Motor neuron (in vitro differentiated cells): ENCODE measurements at regions not wholly inside any gene's neighbourhood (a gene's known extent, or its start where the extent isn't known, plus 50 kb on each side); places are given as distances from the start of the nearest gene placed in this dataset.
"Not testable (repeated sequence)": the region's sequence is repeated elsewhere in the genome, so short reads cannot be mapped to it uniquely, and the experiment has no call there.

ENCODE experiments used
- ATAC-seq, 8 experiments: fragments of 200-7000 bp; cut with Tn5 transposase; replicated peaks in 6 of 8; 2 replicates each; pipeline ENCODE4 v1.8.0; 2021; ENCODE audit warnings: mild to moderate bottlenecking in 8 of 8, moderate library complexity in 8 of 8
- H3K27ac ChIP-seq, 2 donors: fragments of 250-450 bp; sonication (Bioruptor Pico); 2 replicates each; pipeline ENCODE4 v1.9.0; 2021; ENCODE audit warnings: antibody characterized with exemption in 2 of 2, mild to moderate bottlenecking in 2 of 2, moderate library complexity in 1 of 2
- H3K4me1 ChIP-seq, 2 donors: fragments of 250-450 bp; sonication (Bioruptor Pico); replicated peaks in 1 of 2; 2 replicates each; pipeline ENCODE4 v1.6.1; 2021; ENCODE audit warnings: antibody characterized with exemption in 2 of 2, mild to moderate bottlenecking in 2 of 2, moderate library complexity in 1 of 2
- H3K4me3 ChIP-seq, 5 donors: fragments of 250-450 bp; sonication (Bioruptor Pico); 2 replicates each; pipeline ENCODE4 v1.9.0; 2021; ENCODE audit warnings: antibody characterized with exemption in 5 of 5, mild to moderate bottlenecking in 5 of 5, moderate library complexity in 4 of 5
- WGBS, 10 experiments: fragments of 450-650 bp; shearing (Covaris generic); methylation state at CpG; one replicate each; pipeline ENCODE4 v1.0.0; 2022; 5-methylcytosine and 5-hydroxymethylcytosine counted together
- in situ Hi-C, 9 experiments: fragments of 400-800 bp; cut with MboI; loops; one replicate each; pipeline ENCODE4 v1.15.0; 2021; ENCODE audit warnings: low sequenced_read_pairs in 9 of 9, low pct_unique_long_range_greater_than_20kb in 2 of 9; ENCODE audit not compliant: unreplicated experiment in 9 of 9

DNA sequence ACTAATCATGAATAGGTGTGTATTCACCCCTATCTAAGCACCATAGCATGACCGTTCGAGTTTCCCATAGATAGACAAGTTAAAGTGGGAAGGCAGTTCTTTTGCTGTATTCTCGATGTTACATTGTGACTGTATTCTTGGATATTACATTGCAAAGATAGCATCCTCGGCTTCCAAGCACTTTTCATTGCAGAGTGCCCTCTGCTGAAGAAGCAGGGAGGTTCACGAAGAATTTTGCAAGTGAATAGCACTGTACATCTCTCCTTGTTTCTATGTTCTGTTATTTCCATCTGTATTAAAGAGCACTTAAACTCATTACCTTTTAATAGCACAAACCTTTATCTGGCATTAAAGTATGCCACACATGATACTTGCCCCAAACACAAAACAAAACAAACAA is 426.7 kb upstream of the ARX start:
- ATAC-seq, result peak in 2 of 8 experiments; percentile 33 to 44
- Histone ChIP-seq H3K27ac (no peak overlapping the region), H3K4me1 (no peaks in the 10 kb centered on the region), H3K4me3 (no peak overlapping the region)
- 0 to 75% (median 31%) methylated on average over 1 to 5 of the region's 5 CpGs; no CpG with 5 or more reads in 4 of the 10 experiments for WGBS, 10 experiments
- in situ Hi-C loops, result no loop called here

DNA sequence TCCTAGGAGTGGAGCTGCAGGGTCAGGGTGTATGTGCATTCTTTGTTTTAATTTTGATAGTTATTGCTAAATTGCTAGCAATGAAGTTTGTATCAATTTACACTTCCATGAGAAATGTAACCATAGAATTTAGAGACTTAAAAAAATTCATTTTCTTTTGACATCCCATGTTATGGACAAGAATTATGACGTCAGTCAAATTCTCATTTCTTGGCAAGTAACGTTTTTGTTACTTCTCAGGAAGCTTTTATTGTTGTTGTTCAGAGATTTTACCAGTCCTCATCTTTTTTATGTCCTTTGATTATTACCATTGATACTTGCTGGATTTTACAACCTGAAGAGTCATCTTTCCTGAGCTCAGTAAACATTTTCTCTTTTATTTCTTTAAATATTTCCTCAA is 417.5 kb upstream of the ARX start:
- WGBS, 10 experiments, result 0 to 72% (median 22%) methylated on average over 2 of the region's 2 CpGs; no CpG with 5 or more reads in 4 of the 10 experiments
- Histone ChIP-seq H3K27ac (no peak overlapping the region), H3K4me1 (no peaks in the 10 kb centered on the region), H3K4me3 (no peak overlapping the region)
- in situ Hi-C loops, result no loop called here
- no peak for ATAC-seq

DNA sequence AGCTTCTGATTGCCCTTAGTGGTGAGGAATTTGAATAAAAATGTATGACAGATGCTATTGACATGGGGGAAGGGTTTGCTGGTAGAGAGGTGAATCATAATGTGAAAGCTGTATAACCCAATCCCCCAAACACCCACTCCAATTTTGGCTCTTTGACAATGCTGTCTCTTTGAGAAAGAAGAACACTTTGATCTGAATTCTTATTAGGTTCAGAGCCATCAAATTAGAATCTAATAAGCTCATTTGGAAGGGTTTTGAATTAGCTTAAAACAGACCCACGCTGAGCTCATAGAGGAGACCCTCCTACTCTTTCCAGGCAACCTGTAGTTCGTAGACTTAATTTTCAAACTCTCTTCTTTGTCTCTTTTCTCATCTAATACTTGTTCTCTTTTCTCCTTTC is 416.6 kb upstream of the ARX start:
- Histone ChIP-seq H3K4me1 (no peaks in the 10 kb centered on the region), H3K27ac (no peak overlapping the region), H3K4me3 (no peak overlapping the region)
- WGBS, 10 experiments, result 10 to 71% (median 59%) methylated on average over 1 to 2 of the region's 2 CpGs; no CpG with 5 or more reads in 6 of the 10 experiments
- no peak for ATAC-seq
- in situ Hi-C loops, result no loop called here

DNA sequence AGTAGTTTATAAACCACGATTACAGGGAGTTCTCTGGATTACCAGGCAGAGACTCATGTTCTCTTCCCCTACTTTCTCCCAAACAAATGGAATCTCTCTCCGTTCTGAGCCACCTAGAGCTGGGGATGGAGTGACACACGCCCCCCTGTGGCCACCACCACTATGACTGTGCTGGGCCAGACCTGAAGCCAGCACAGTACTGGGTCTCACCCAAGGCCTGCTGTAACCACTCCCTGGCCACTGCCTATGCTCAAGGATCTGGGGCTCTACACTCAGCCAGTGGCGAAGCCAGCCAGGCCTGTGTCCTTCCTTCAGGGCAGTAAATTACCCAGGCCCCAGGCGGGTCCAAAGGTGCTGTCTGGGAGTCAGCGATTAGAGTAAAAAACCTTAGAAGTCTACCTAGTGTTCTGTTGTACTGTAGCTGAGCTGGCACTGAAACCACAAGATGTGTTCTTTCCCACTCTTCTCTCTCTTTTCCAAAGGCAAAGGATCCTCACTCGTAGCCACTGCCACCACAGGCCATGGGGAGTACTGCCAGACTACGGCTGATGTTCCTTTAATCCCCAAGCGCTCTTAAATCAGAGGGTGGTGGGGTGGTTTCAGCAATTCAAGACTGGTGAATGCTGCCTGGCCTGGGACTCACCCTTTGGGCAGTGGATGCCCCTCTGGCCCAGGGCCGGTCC is 412.2 kb upstream of the ARX start:
- in situ Hi-C loops, result no loop called here
- H3K27ac ChIP-seq, result no peak overlapping the region
- ATAC-seq, result peak in 2 of 8 experiments; percentile 32 to 58
- no peak overlapping the region for H3K4me3 ChIP-seq
- 0 to 100% (median 69%) methylated on average over 1 to 6 of the region's 10 CpGs; no CpG with 5 or more reads in 3 of the 10 experiments for WGBS, 10 experiments
- H3K4me1 ChIP-seq, result no peaks in the 10 kb centered on the region

DNA sequence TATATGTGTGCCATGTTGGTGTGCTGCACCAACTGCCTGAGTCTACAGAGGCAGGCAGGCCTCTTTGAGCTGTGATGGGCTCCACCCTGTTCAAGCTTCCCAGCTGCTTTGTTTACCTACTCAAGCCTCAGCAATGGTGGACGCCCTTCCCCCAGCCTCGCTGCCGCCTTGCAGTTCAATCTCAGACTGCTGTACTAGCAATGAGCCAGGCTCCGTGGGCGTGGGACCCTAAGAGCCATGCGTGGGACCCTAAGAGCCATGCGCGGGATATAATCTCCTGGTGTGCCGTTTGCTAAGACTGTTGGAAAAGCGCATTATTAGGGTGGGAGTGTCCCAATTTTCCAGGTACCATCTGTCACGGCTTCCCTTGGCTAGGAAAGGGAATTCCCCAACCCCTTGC is 388.4 kb upstream of the ARX start:
- H3K27ac ChIP-seq, ATAC-seq, H3K4me3 ChIP-seq, H3K4me1 ChIP-seq, in situ Hi-C loops: not testable (repeated sequence)
- WGBS, 10 experiments, result 0 to 45% methylated on average over 1 to 6 of the region's 11 CpGs; no CpG with 5 or more reads in 8 of the 10 experiments

DNA sequence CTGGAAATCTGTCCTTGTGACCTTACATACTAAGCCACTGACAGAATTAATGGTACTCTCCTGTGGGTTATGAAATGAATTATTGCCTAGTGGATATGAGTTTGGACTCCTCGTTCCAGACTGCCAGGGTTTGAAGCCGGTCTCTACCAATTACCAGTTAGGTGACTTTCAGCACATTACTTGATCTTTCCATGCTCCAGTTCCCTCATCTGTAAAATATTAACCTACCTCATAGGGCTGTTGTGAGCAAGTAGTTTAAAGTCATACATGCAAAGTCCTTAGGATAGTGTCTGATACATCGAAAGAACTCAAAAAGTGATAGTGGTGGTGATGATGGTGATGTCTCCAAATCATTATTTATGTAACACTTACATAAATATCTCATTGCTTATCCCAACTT is 373.5 kb upstream of the ARX start:
- ATAC-seq, result no peak
- Histone ChIP-seq H3K4me1 (no peaks in the 10 kb centered on the region), H3K4me3 (no peak overlapping the region), H3K27ac (no peak overlapping the region)
- WGBS, 10 experiments, result 0 to 53% (median 0%) methylated on average over 1 to 3 of the region's 3 CpGs; no CpG with 5 or more reads in 7 of the 10 experiments
- in situ Hi-C loops, result no loop called here

DNA sequence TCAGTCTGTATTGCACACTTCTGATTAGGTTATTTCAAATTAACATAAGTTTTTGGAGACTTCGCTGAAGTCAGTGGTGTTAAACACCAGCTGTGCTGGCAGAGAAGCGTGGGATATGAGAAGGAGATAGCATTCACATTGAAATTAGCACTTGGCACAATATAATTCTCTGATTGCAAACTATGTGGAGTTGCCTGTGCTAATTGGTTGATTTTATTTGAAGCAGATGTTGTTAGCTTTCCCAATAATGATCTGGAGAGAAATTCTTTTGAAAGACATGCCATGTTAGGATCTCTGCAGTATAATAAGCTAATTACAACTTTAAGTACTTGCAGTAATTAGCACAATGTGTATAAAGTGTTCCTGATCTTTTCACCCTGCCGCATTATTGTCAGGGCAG is 367.4 kb upstream of the ARX start:
- H3K4me3 ChIP-seq, result no peak overlapping the region
- in situ Hi-C loops, result no loop called here
- 0 to 86% (median 23%) methylated on average over 1 to 2 of the region's 3 CpGs; no CpG with 5 or more reads in 6 of the 10 experiments for WGBS, 10 experiments
- H3K4me1 ChIP-seq, result no peaks in the 10 kb centered on the region
- no peak for ATAC-seq
- H3K27ac ChIP-seq, result no peak overlapping the region

DNA sequence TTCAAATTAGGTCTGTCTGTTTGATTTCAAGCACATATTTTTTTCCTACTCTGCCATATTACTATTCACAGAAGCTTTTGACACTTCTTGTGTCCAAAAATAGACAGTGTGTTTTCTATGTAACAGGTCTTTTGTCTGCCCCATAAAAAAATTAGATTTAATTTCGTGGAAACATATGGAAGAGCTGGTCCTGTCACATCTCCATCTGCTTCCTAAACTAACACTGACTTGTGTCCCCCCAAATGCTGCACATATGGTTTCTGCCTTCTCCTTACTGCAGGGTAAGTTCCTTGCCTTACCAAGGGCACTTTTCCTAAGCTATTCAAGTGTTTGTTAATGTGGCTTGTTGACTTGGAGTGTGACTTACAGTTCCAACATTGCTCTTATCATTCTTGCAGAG is 340.7 kb upstream of the ARX start:
- in situ Hi-C loops, result no loop called here
- H3K27ac ChIP-seq, result no peak overlapping the region
- no peak for ATAC-seq
- H3K4me3 ChIP-seq, result no peak overlapping the region
- no peaks in the 10 kb centered on the region for H3K4me1 ChIP-seq
- 10 to 17% methylated on average over 1 of the region's 1 CpG; no CpG with 5 or more reads in 8 of the 10 experiments for WGBS, 10 experiments

DNA sequence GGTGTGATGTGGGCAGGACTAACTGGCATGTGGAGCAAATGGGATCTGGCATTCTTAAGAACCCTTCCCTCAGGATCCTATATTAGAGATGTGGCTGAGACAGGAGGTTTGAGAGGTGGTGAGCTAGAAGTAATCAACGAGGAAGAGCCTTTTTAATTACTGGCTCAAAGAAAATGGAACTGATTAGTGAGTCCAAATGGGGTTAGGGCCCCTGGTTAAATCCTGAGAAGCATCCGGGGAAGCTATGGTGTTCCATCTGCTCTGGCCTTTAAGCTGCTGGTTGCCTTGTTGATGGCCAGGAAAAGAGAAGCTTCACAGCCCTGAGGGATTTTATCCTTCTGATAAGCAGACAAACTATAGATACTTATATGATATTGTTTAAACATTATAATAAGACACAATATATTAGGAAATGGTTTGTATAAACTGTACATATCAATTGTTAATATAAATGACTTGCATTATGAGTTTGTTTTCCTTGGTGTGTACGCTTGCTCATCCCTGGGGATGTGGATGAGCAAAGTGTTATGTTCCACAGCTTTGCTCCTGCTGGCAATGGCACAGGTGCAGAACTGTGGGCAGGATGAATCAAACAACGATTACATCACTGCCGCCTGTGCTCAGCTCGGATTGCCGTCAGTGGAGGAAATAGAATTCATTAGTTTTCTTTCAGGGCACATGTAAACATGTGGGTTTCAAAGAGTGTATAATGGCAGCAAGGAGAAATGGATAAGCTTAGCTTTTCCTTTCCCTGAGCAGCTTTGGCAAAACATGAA is 328.6 kb upstream of the ARX start:
- no peaks in the 10 kb centered on the region for H3K4me1 ChIP-seq
- no peak overlapping the region for H3K4me3 ChIP-seq
- ATAC-seq, result peak in 4 of 8 experiments; percentile 27 to 81 (median 48)
- in situ Hi-C loops, result no loop called here
- WGBS, 10 experiments, result 0 to 80% (median 53%) methylated on average over 1 to 6 of the region's 7 CpGs; no CpG with 5 or more reads in 5 of the 10 experiments
- no peak overlapping the region for H3K27ac ChIP-seq

DNA sequence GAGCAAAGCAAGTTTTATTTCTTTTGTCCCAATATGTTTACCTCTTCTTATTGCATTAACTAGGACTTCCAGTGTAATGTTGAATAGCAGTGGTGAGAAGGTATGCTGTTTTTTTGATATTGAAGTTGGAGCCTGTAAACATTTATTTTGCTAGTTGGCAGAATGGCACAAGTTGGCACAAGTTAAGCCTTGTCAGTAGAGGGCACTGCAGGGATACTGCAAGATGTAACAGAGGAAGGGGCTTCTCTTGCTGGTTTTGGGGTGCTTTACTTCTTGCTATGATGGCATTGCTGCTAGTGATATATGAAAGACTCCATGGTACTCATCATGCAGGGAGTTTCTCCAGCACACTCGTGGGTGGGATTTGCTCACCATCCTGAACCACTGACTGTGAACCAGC is 327.3 kb upstream of the ARX start:
- no peak for ATAC-seq
- 11% methylated on average over 1 of the region's 1 CpG; no CpG with 5 or more reads in 9 of the 10 experiments for WGBS, 10 experiments
- no peak overlapping the region for H3K4me3 ChIP-seq

DNA sequence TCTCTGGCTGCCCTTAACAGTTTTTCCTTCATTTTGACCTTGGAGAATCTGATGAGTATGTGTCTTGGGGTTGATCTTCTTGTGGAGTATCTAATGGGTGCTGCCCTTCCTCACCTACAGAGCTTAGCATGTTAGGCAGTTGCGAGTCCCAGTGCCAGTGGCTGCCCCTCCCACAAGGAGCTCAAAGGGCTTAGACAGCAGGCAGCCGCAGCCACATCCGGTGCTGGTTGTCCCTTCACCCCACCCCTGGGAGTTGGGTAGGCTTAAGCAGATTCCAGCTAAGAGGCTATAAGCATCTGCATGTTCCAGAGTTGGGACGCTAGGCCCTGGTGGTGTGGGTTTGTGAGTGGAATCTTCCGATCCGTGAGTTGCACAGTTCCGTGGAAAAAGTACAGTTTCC is 322.1 kb upstream of the ARX start:
- WGBS, 10 experiments, result 81% methylated on average over 3 of the region's 7 CpGs; no CpG with 5 or more reads in 9 of the 10 experiments
- Histone ChIP-seq H3K4me3 (no peak overlapping the region), H3K27ac (no peak overlapping the region), H3K4me1 (no peaks in the 10 kb centered on the region)
- no peak for ATAC-seq
- in situ Hi-C loops, result no loop called here

More for the DNA sequence above, 327.3 kb upstream of the ARX start:
- H3K4me1 ChIP-seq, result no peaks in the 10 kb centered on the region
- in situ Hi-C loops, result no loop called here
- H3K27ac ChIP-seq, result no peak overlapping the region

DNA sequence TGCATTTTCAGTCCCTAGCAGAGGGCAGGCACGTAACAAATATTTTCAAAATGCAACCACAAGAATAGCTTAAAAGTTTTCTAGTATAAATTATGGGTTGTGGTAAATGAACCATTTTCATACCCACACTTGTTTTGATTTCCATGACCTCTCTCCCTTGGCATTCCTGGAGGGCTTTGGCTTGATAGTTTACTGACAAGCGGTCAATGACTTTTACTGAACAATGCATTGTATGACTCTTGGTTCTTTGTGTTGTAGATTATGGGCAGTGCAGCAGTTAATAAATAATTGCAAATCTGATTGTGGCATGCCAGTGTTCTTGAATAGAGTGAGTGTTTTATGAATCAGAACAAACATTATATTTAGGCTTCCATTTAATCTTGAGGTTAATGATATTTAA is 285.2 kb upstream of the ARX start:
- in situ Hi-C loops, result no loop called here
- Histone ChIP-seq H3K4me3 (no peak overlapping the region), H3K27ac (no peak overlapping the region), H3K4me1 (no peaks in the 10 kb centered on the region)
- WGBS, 10 experiments, result 8 to 53% (median 43%) methylated on average over 1 to 2 of the region's 2 CpGs; no CpG with 5 or more reads in 7 of the 10 experiments
- ATAC-seq, result no peak

DNA sequence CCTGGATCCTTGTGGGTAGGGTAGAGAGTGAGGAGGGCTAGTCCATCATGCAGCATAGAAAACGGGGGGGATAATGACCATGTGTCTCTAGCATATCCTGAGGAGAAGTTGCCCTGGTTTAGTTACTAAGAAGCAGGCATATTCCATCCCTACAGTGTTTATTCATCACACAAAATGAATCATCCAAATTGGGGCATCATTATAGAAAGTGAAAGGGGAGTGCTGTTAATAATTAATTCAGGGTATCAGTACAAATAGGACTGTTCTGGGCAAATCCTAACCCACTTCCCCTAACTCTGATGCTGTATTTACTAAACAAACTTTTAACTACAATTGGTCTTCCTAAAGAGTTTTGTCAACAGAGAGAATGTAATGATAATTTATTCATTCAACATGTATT is 281.1 kb upstream of the ARX start:
- Histone ChIP-seq H3K27ac (no peak overlapping the region), H3K4me1 (no peaks in the 10 kb centered on the region), H3K4me3 (no peak overlapping the region)
- 0 to 40% methylated on average over 1 of the region's 1 CpG; no CpG with 5 or more reads in 8 of the 10 experiments for WGBS, 10 experiments
- no peak for ATAC-seq
- in situ Hi-C loops, result no loop called here
